Left colon (tissue), 2 donors: ENCODE measurements at regions not wholly inside any gene's neighbourhood (a gene's known extent, or its start where the extent isn't known, plus 50 kb on each side); places are given as distances from the start of the nearest gene placed in this dataset.

Source experiments
- ATAC-seq: fragments of 200-7000 bp; cut with Tn5 transposase; one replicate; pipeline ENCODE4 v1.9.1; 2020; ENCODE audit warnings: mild to moderate bottlenecking, moderate library complexity
- DNase-seq, 2 donors: peaks; one replicate each; pipeline ENCODE4 v3.0.0-alpha.2; 2020
- intact Hi-C, 2 donors: fragments of 100-400 bp; cut with DNase I in 1 of 2; cut with micrococcal nuclease in 1 of 2; formaldehyde crosslinking; loops; one replicate each; pipeline versions ENCODE4 v1.11.2 to v1.14.0; 2022; cut with DNase I, micrococcal nuclease
- donor health status: DM: no; HTN: no; CAD: no.
- donor health status: DM: yes; HTN: yes; CAD: no.

DNA sequence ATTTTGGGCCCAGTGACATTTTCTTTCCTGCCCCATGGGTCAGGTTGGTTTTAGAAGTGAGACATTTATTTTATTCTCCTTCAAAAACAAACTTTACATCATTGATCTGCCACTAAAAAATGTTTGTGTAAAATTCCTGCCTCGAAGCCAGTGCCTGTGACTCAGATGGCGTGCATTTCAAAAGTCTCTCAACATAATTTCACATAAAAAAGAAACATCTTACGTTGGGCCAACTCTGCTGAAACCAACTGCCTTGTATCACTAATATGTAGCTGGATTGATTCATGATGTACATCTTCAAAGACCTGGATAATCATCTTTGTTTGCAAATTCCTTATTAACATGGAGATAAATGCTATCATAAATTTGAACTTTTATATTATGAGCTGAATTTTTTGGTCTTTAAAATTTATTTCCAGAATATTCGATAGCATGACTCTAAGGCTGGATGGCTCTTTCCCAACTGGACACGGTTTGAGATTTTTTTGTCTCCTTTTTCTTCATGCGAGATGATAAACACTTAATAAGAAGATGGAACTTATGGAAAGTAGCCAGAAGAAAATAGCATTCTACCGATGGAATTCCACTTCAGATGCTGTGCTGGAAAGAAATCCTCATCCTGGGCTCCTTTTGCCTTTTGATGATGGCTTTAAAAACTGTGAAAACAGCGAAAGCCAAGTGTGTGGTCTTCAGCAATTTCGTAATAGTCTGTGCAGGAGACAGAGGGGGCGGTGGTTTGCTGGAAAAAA lies 420.5 kb downstream of the FGF9 start:
- no peak for ATAC-seq
- intact Hi-C loops = no loop called here
- DNase-seq = no peak

- DNase-seq (no peak), ATAC-seq (no peak)
- intact Hi-C loops = no loop called here
Measured at GRCh38 chr13:22091971-22092300, 421.1 kb downstream of the FGF9 start.

- ATAC-seq = no peak
- intact Hi-C loops = no loop called here
- DNase-seq = no peak
Measured at GRCh38 chr13:22092791-22093560, 422.1 kb downstream of the FGF9 start.

GRCh38 chr13:22095794-22096193 lies 424.9 kb downstream of the FGF9 start:
- ATAC-seq = peak; percentile 85
- intact Hi-C loops = no loop called here
- DNase-seq = no peak

- no peak for DNase-seq
- ATAC-seq = no peak
- intact Hi-C loops = no loop called here
Measured at GRCh38 chr13:22099585-22099984, 428.7 kb downstream of the FGF9 start.

GRCh38 chr13:22102271-22102670 lies 431.4 kb downstream of the FGF9 start:
- DNase-seq (no peak), ATAC-seq (no peak)
- intact Hi-C loops = no loop called here

- peak in 1 of 2 donors; percentile 31 for DNase-seq
- intact Hi-C loops = no loop called here
- ATAC-seq = peak; percentile 45
Measured at GRCh38 chr13:22103046-22104027, 432.5 kb downstream of the FGF9 start.

GRCh38 chr13:22106058-22106457 lies 435.2 kb downstream of the FGF9 start:
- intact Hi-C loops = no loop called here
- DNase-seq (no peak), ATAC-seq (no peak)

DNA sequence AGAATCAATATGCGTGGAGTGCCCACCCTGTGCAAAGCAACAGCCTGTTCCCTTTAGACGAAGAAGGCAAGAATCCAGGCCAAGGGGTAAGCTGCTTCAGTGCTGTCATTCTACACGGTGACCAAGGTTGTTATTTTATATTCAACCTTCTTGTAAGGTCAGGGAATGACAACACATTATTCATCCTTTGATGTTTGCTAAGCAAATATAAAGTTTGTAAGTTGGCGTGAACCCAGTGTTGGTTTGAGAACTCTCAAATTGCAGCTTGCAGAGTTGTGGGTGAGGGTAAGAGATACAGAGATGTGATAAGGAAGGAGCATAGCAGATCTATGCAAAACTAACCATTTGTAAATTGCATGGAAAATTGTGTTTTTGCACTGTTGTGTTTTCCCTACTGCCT lies 436.7 kb downstream of the FGF9 start:
- intact Hi-C loops = no loop called here
- DNase-seq (no peak), ATAC-seq (peak; percentile 91)

DNA sequence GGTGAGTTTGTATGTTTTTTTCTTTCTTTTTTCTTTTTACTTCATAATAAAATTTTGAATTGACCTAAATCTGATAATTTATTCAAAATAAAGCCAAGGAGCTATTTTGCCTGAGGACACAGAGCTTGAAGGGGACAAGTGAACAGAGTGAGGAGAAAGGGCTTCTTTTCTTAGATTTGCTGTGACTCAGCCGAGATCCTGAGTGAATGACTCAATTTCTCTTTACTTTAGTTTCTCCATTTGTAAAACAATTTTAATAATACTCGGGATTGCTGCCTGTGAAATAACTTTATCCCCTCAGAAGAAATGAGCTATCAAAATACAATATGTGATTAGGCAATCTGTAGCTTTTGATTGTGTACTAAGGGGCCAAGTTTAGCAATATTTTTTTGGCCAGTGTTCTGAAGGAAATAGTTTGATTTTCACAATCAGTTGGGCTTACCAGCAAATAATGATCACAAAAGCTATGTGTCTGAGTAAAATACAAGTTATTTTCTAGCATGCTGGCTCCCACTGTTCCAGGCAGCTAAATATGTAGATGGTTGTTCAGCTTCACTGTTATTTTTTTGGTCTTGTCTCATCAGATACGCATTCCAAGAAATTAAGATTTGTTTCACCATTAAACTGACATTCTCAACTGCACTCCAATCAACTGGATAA lies 437.5 kb downstream of the FGF9 start:
- ATAC-seq (no peak), DNase-seq (no peak)
- intact Hi-C loops = no loop called here

GRCh38 chr13:22108979-22109378 lies 438.1 kb downstream of the FGF9 start:
- ATAC-seq = no peak
- no peak for DNase-seq
- intact Hi-C loops = no loop called here

DNA sequence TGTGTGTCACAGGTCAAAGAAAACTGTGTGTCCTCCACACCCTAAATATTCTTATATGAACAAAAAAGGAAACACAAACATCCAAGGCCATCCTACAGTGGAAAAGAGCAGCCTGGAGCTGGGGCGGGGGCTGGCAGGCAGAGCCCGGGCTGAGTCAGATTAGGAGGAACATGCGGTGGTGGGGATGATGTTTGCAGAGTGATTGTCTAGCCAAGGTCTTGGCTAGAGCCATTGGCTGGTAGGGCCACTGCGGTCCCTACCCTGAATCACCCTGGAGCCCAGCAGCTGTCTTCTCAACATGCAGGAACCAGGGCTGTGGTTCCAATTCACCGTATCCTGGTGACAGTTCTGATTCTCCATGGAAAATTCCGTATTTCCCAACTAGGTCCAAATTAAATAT lies 439.5 kb downstream of the FGF9 start:
- intact Hi-C loops = no loop called here
- no peak for ATAC-seq
- DNase-seq = no peak

DNA sequence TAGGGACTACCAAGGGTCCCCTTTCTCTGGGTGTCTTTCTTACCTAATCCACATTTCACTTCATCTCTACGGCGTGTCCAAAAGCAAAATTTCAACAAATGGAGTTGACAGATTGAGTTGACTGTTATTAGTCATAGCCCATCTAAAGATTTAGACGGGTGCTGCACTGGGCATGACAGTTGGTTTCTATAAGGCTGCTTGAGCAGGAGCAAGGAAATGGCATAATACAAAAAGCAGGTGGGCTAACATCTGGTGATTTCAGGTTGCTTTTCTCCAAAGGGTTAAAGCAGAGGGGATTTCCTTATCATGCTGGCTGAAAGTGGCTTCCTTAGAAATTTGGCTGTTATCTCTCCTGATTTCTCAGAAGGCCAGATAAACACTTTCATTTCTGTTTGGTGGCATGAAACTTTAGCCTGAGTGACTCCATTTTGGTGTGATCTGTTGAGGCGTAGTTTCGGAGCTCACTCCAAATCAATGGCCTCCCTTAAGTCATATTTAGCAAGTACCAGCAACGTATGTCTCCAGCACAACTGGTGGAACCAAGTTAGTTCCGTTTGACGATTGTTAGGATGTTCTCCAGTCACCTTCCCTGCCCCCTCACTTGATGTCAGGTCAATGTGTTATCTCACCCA lies 440.4 kb downstream of the FGF9 start:
- intact Hi-C loops = no loop called here
- DNase-seq (no peak), ATAC-seq (no peak)

- DNase-seq (no peak), ATAC-seq (no peak)
- intact Hi-C loops = no loop called here
Measured at GRCh38 chr13:22111961-22112360, 441.1 kb downstream of the FGF9 start.

DNA sequence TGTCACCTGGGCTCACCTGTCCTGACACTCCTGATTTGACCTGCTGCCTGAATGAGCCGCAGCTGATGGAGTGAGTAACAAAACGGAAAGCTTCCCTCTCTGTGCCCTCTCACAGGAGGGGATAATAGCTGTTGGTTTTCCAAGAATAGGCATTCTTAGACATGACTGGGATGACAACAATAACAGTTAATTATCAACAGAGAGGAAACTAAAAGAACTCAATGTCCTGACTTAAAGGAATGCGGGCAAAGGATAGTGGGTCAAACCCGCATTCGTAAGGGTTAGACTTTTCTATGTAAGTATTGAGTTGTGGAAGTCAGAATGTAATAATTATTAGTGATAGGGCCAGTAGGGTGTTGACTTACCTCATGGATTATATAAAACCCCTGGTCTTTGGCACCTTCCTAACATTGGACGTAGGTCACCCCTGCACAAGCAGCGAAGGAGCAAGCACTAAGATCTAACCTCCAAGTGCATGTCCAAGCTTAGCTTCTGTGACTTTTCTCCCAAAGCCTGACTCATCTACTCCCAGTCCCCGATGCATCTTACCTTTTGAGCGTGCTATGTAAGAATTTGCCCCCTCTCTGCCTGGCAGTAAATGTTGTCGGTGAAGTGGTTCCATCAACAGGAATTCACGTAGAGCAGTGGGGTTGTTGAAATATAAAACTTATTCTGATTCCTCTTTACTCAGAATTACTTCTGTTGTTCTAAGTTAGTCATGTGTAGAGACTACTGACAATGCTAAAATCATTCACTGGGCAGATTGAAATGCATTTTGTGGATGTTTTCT lies 442.3 kb downstream of the FGF9 start:
- intact Hi-C loops = no loop called here

DNA sequence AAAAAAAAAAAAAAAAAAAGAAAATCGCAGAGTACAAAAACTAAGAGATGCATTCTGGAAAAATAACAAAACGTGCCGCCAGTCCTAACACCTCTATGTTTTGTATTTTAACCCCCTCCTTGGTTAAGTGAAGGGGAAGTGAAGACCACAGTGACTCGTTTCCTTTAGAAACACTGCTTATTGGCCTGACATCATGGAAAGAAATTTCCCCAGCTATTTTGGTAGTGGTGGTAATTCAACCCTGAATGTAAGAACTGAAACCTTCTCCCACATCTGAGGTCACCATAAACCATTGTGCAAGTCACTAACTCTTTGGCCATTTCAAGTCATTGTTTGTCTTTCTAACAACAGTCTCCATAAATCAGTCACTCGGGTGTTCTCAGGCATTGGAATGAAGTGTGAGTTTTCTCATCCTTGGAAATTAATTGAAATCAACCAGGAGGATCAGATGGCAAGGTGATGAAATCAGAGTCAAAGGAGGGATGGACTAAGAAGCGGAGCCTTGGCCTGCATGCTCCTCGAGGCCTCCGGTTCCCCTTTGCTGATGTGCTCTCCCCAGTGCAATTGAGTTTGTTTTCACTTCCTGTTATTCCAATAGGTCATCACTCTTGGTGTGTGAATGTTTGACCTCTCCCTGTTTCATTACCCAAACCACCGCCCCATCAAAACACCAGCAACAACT lies 443.9 kb downstream of the FGF9 start:
- intact Hi-C loops = no loop called here
- DNase-seq (no peak), ATAC-seq (peak; percentile 59)

More for the DNA sequence above, 442.3 kb downstream of the FGF9 start:
- DNase-seq (no peak), ATAC-seq (no peak)

- DNase-seq (no peak), ATAC-seq (no peak)
- intact Hi-C loops = no loop called here
Measured at GRCh38 chr13:22118158-22118557, 447.3 kb downstream of the FGF9 start.
